Caco-2 (cell line): ENCODE measurements at regions not wholly inside any gene's neighbourhood (a gene's known extent, or its start where the extent isn't known, plus 50 kb on each side); places are given as distances from the start of the nearest gene placed in this dataset.
"Not testable (repeated sequence)": the region's sequence is repeated elsewhere in the genome, so short reads cannot be mapped to it uniquely, and the experiment has no call there.

Experiments used
- BruUV-seq: library from RNA; stranded (reverse); fragments of 400-500 nt; replicated peaks from 2 replicates; lab custom pipeline; 2021; lab: Mats Ljungman, UMichigan
- CTCF ChIA-PET: fragments of 300-600 bp; sonication (Branson Sonifier 250); formaldehyde crosslinking; loops from one replicate; lab custom pipeline; 2022; ENCODE audit warnings: antibody characterized with exemption; lab: Charles Lee
- POLR2A ChIA-PET: fragments of 300-600 bp; sonication (Branson Sonifier 250); formaldehyde crosslinking; loops from one replicate; lab custom pipeline; 2022; ENCODE audit warnings: antibody characterized with exemption; lab: Charles Lee
- DNase-seq, 2 experiments: peaks; one replicate each; pipeline versions ENCODE4 v3.0.0 to v3.0.0-alpha.2; 2020 to 2022
- H3K27me3 ChIP-seq: replicated peaks from 2 replicates; pipeline ENCODE4 v1.6.0; 2011; ENCODE audit warnings: low read length; ENCODE audit not compliant: control insufficient read depth, insufficient read depth
- H3K36me3 ChIP-seq: 2 replicates; pipeline ENCODE4 v1.5.1; 2011; ENCODE audit warnings: low read length; ENCODE audit not compliant: control insufficient read depth, insufficient read depth
- H3K4me1 ChIP-seq: fragments of 250-450 bp; sonication (Bioruptor Pico); 2 replicates; pipeline ENCODE4 v1.5.1; 2020; ENCODE audit warnings: mild to moderate bottlenecking
- H3K4me3 ChIP-seq: 2 replicates; pipeline ENCODE4 v1.5.1; 2011; ENCODE audit warnings: low read depth, mild to moderate bottlenecking, control low read depth, low read length
- H3K9me3 ChIP-seq: fragments of 250-450 bp; sonication (Bioruptor Pico); 2 replicates; pipeline ENCODE4 v1.5.1; 2020; ENCODE audit warnings: mild to moderate bottlenecking, moderate library complexity
- H3K27ac Mint-ChIP-seq: one replicate; pipeline ENCODE4 v1.8.0; 2022; ENCODE audit warnings: mixed read lengths; ENCODE audit not compliant: unreplicated experiment
- H3K27me3 Mint-ChIP-seq: one replicate; pipeline ENCODE4 v1.8.0; 2022; ENCODE audit warnings: mixed read lengths; ENCODE audit not compliant: insufficient read depth, unreplicated experiment
- H3K36me3 Mint-ChIP-seq: one replicate; pipeline ENCODE4 v1.8.0; 2022; ENCODE audit warnings: mild to moderate bottlenecking, mixed read lengths; ENCODE audit not compliant: insufficient read depth, unreplicated experiment
- H3K4me1 Mint-ChIP-seq: one replicate; pipeline ENCODE4 v1.8.0; 2022; ENCODE audit warnings: low read depth, mixed read lengths; ENCODE audit not compliant: unreplicated experiment
- H3K4me3 Mint-ChIP-seq: one replicate; pipeline ENCODE4 v1.8.0; 2022; ENCODE audit warnings: mild to moderate bottlenecking, moderate library complexity, mixed read lengths; ENCODE audit not compliant: unreplicated experiment
- H3K9me3 Mint-ChIP-seq: one replicate; pipeline ENCODE4 v1.8.0; 2022; ENCODE audit warnings: mixed read lengths; ENCODE audit not compliant: unreplicated experiment
- CTCF ChIP-seq, 2 experiments: fragments of 200-600 bp in 1 of 2; IDR thresholded peaks; 1 replicate in 1 of 2; 2 replicates in 1 of 2; pipeline versions ENCODE4 v1.5.1 to v1.8.0; 2011 to 2022; ENCODE audit warnings: antibody characterized with exemption in 1 of 2, control low read depth in 1 of 2, inconsistent platforms in 1 of 2, low read depth in 1 of 2, low read length in 1 of 2, mild to moderate bottlenecking in 1 of 2, moderate library complexity in 1 of 2; ENCODE audit not compliant: insufficient read depth in 1 of 2, severe bottlenecking in 1 of 2, unreplicated experiment in 1 of 2
- intact Hi-C: fragments of 100-400 bp; cut with micrococcal nuclease; formaldehyde crosslinking; loops from one replicate; pipeline ENCODE4 v1.10.0; 2022; ENCODE audit not compliant: unreplicated experiment

DNA sequence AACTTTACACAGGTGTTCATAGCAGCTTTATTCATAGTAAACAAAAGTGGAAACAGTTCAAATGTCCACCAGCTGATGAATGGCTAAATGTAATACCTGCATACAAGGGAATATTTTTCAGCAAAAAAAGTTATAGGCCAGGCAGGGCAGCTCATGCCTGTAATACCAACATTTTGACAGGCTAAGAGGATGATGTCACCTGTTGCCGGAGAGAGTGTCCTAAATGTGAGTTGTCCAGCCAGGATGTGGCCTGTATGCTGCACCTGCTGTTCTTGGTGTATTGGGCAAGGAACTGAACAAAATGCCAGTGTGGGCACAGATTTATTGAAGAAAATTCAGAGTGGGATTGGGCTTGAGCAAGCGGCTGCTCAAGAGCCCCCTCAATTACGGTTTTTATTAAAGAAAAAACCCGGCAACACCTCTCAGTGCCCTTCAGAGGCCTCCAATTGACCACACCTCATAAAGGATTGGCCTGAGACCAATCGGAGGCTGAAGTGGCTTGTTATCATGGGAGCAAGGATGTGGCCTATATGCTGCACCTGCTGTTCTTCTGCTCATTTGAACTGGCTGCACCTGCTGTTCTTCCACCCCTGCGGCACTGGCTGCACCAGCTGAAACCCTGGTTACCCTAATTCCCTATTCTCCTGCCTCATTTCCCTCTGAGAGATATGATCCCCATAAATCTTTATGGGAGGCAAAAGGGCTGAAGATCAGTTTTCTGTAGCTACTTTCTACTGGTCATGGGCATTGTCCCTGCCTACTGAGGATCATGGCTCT, 129.8 kb downstream of the GPCPD1 start:
- no peaks in the 10 kb centered on the region for H3K27me3 ChIP-seq

DNA sequence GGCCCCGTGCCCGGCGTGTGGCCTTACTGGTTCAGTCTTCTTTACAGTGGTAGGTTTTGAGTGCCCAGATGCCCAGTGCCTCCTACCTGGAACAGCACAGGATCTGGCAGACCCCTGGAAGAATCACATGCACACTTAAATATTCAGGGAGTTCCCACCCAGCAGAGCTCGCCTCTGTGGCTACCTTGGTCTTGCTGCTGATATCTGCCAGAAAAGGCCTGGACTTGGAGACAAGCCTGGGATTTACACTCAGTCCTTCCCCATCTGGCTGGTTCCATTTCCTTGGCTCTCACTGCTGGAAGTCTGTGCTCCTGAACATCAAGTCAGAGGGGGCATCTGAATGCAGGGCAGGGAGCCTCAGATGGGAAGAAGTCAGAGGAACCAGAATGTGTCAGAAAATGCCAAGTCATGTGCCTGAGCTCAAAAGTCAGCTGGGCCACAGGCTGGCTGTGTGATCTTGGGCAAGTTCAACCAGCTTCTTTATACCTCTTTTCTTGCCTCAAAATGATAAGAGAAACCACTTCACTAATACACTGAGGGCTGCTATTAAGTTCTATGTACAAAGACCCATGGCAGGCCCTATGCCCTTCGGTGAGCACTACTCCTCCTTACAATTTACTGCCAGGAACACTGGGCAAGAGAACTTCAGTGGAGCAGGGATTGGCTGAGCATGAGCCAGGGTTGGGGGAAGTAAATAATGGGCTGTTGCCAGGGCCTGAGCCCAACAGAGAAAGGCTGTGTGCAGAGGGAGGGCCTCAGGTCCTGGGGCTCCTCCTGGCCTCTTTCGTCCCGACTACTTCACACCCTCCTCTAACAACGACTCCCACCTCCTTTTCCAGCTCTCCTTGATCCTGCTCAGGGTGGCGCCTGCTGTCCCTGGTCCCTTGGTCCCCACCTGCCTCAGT, 135.9 kb downstream of the GPCPD1 start:
- Histone ChIP-seq H3K36me3 (no peaks in the 10 kb centered on the region), H3K4me3 (no peak overlapping the region), H3K4me1 (no peaks in the 10 kb centered on the region), H3K9me3 (no peaks in the 10 kb centered on the region), H3K27me3 (no peaks in the 10 kb centered on the region; the same call in 1 of the 2 replicates)
- POLR2A ChIA-PET, result no interaction called here
- Mint-ChIP-seq H3K4me1 (no peaks in the 10 kb centered on the region), H3K9me3 (no peaks in the 10 kb centered on the region), H3K27me3 (peaks cover 2% of the 10 kb centered on the region), H3K4me3 (no peak overlapping the region), H3K36me3 (no peaks in the 10 kb centered on the region), H3K27ac (no peak overlapping the region)
- DNase-seq, result no peak
- CTCF ChIA-PET, result no interaction called here
- intact Hi-C loops, result no loop called here
- TF ChIP-seq CTCF (IDR thresholded peaks at IDR 0.05; ENCODE audit: insufficient read depth in 1 of 2, low read depth in 1 of 2, low read length in 1 of 2, severe bottlenecking in 1 of 2, unreplicated experiment in 1 of 2), result no peak
- no TSS peak for BruUV-seq

More for the DNA sequence above, 129.8 kb downstream of the GPCPD1 start:
- Mint-ChIP-seq H3K4me1 (no peaks in the 10 kb centered on the region), H3K27ac (no peak overlapping the region), H3K27me3 (peaks cover 2% of the 10 kb centered on the region), H3K4me3 (no peak overlapping the region), H3K9me3 (no peaks in the 10 kb centered on the region), H3K36me3 (no peaks in the 10 kb centered on the region)
- no peak for TF ChIP-seq CTCF (IDR thresholded peaks at IDR 0.05; ENCODE audit: insufficient read depth in 1 of 2, low read depth in 1 of 2, low read length in 1 of 2, severe bottlenecking in 1 of 2, unreplicated experiment in 1 of 2)
- no peak overlapping the region for H3K4me3 ChIP-seq
- intact Hi-C loops, result no loop called here
- DNase-seq, result no peak
- no TSS peak for BruUV-seq
- ChIA-PET CTCF (no interaction called here), POLR2A (no interaction called here)
- no peaks in the 10 kb centered on the region for H3K36me3 ChIP-seq
- H3K9me3 ChIP-seq, result no peaks in the 10 kb centered on the region
- no peaks in the 10 kb centered on the region for H3K4me1 ChIP-seq

DNA sequence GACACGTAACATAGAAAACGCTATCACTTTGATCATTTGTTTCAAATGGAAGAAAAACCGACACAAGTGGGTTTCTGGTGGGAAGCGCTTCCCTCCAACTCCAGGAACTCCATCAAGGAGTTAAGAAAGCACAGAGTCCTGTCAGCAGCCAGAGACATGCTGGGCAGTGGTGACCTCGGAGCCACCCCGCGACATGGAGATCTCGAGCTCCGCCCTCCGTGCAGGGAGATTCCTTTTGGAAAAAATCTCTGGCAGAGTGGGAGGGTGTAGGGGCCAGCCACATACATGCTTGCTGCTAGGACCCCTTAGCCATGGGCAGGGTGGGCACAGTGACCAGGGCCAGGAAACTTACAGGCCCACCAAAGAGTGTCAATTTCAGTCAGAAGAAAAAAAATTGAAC, 138.9 kb downstream of the GPCPD1 start:
- H3K4me1 ChIP-seq, H3K4me1 Mint-ChIP-seq, H3K9me3 ChIP-seq, DNase-seq, H3K9me3 Mint-ChIP-seq, H3K4me3 Mint-ChIP-seq, CTCF ChIA-PET, H3K27me3 Mint-ChIP-seq, intact Hi-C loops, BruUV-seq, POLR2A ChIA-PET, H3K27me3 ChIP-seq, H3K4me3 ChIP-seq, H3K36me3 Mint-ChIP-seq, H3K36me3 ChIP-seq, H3K27ac Mint-ChIP-seq: not testable (repeated sequence)
